Bronchial epithelial cell (primary cell): ENCODE measurements at regions not wholly inside any gene's neighbourhood (a gene's known extent, or its start where the extent isn't known, plus 50 kb on each side); places are given as distances from the start of the nearest gene placed in this dataset.

Source experiments
- DNase-seq: peaks from one replicate; pipeline ENCODE4 v3.0.0-alpha.2; 2010; ENCODE audit warnings: low read depth
- FAIRE-seq: peaks from 2 replicates; lab custom pipeline; 2011; peaks lifted over from hg19 to GRCh38; lab: Jason Lieb, UNC
- H3K27me3 ChIP-seq: 2 replicates; pipeline ENCODE4 v1.5.1; 2011; ENCODE audit warnings: low read length; ENCODE audit not compliant: control insufficient read depth, insufficient read depth
- H3K36me3 ChIP-seq: 2 replicates; pipeline ENCODE4 v1.5.1; 2011; ENCODE audit warnings: low read length; ENCODE audit not compliant: control insufficient read depth, insufficient read depth
- H3K4me3 ChIP-seq: 2 replicates; pipeline ENCODE4 v1.5.1; 2011; ENCODE audit warnings: mild to moderate bottlenecking, low read depth, low read length, control low read depth
- CTCF ChIP-seq: IDR thresholded peaks from 2 replicates; pipeline ENCODE4 v1.5.1; 2011; ENCODE audit warnings: mild to moderate bottlenecking, moderate library complexity, low read length, control low read depth, inconsistent platforms; ENCODE audit not compliant: insufficient read depth, severe bottlenecking

- no peak for TF ChIP-seq CTCF
- H3K36me3 ChIP-seq: no peaks in the 10 kb centered on the region
- FAIRE-seq (no peak), DNase-seq (no peak)
- H3K4me3 ChIP-seq: no peak overlapping the region
- H3K27me3 ChIP-seq: no peaks in the 10 kb centered on the region
Observed at GRCh38 chr2:221808488-221808887, 236.4 kb upstream of the EPHA4 start.

DNA sequence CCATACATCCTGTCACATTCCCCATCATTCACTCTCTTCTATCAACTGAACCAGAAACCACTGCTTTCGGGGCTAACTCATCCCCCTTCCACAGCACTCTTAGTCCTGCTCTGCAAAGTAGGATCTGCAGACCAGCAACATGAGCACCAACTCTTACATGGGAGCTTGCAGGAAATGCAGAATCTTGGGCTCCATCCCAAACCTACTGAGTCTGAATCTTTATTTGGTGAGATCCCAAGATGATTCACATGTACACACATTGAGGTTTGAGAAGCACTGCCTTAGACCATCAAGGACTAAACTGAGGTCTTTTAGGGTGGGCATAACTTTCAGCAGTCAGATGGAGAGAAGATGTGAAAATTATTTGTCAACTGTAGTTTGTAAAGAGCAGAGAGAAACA lies 235.6 kb upstream of the EPHA4 start:
- DNase-seq (no peak), FAIRE-seq (peak; percentile 43)
- Histone ChIP-seq H3K4me3 (no peak overlapping the region), H3K36me3 (no peaks in the 10 kb centered on the region), H3K27me3 (no peaks in the 10 kb centered on the region)
- no peak for TF ChIP-seq CTCF

DNA sequence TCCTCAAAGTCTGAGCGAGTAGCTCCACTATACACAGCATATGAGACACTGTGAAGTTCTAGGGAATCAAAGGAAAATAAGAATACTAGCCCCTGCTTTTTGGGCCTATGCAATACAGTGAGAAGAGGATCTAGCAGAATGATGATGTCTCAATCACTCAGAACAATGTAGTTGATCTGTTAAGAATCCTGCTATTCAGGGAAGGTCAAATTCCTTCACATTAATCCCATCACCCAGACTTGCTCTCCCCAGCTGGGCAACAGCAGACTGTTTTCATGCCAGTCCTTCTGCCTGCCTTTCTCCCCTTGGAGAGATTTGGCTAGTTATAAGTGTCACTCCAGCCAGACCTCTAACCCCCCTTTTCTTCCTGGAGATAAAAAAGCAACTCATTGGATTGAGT lies 230.0 kb upstream of the EPHA4 start:
- no peak overlapping the region for H3K4me3 ChIP-seq
- FAIRE-seq (no peak), DNase-seq (no peak)
- TF ChIP-seq CTCF: no peak
- H3K27me3 ChIP-seq: no peaks in the 10 kb centered on the region
- H3K36me3 ChIP-seq: no peaks in the 10 kb centered on the region

DNA sequence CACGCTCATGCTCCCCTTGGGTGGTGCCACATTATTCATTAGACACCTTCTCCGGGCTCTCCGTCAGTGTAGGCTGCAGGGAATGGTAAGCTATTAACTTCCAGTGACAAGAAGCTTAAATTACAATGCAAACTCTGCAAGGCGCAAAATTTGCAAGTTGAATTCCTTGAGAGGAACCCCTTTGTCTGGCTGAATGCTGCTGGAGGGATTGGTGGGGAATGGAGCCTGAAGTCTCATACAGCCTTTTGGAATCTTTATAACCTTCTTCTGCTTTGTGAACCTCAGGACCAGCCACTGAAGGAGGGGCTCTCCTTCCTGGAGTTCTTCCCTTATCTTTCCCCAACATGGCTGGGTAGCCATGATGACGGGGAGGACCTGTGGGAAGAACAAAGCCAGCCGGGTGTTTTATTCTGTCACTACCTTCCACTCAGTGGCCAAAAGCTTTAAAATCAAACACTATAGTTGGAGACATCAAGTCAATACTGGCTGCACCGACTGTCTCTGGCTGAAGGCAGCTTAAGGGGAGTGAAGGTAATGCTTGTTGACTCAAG lies 220.9 kb upstream of the EPHA4 start:
- DNase-seq (no peak), FAIRE-seq (no peak)
- H3K36me3 ChIP-seq: no peaks in the 10 kb centered on the region
- no peaks in the 10 kb centered on the region for H3K27me3 ChIP-seq
- H3K4me3 ChIP-seq: no peak overlapping the region
- no peak for TF ChIP-seq CTCF

DNA sequence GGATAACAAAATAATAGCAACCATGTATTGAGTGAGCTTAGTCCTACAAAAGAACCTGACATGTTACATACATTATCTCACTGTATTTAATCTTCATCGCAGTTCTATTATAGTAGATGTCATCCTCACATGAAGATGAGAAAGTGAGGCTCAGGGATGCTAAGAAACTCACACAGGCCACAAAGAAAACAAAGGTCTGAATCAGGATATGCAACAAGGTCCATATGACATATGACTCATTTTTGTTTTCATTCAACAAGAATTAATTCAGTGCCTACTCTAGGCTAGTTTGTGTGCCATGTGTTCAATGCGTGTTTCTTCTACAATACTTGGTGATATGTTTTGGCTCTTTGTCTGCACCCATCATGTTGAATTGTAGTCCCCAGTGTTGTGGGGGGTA lies 219.7 kb upstream of the EPHA4 start:
- FAIRE-seq (no peak), DNase-seq (peak; percentile 51)
- TF ChIP-seq CTCF: no peak
- no peaks in the 10 kb centered on the region for H3K27me3 ChIP-seq
- no peak overlapping the region for H3K4me3 ChIP-seq
- no peaks in the 10 kb centered on the region for H3K36me3 ChIP-seq

- no peak for FAIRE-seq
- no peaks in the 10 kb centered on the region for H3K36me3 ChIP-seq
- DNase-seq: no peak
- no peak for TF ChIP-seq CTCF
- no peaks in the 10 kb centered on the region for H3K27me3 ChIP-seq
- no peak overlapping the region for H3K4me3 ChIP-seq
Observed at GRCh38 chr2:221787561-221787960, 215.5 kb upstream of the EPHA4 start.
